NCI-H1092 treated with DMSO at 0.1 percent for 48 hours (cell line): ENCODE measurements at regions not wholly inside any gene's neighbourhood (a gene's known extent, or its start where the extent isn't known, plus 50 kb on each side); places are given as distances from the start of the nearest gene placed in this dataset.

ENCODE experiments used
- DNase-seq: peaks from one replicate; lab custom pipeline; 2025; lab: John Stamatoyannopoulos, UW

GRCh38 chr6:19410481-19410880 is 426.7 kb upstream of the ID4 start:
- DNase-seq: no peak

- DNase-seq: no peak
Observed at GRCh38 chr6:19413323-19413722, 423.8 kb upstream of the ID4 start.

- no peak for DNase-seq
Observed at GRCh38 chr6:19415605-19416326, 421.4 kb upstream of the ID4 start.

- no peak for DNase-seq
Observed at GRCh38 chr6:19416811-19417210, 420.4 kb upstream of the ID4 start.

GRCh38 chr6:19417713-19418112 is 419.5 kb upstream of the ID4 start:
- no peak for DNase-seq

- DNase-seq: no peak
Observed at GRCh38 chr6:19424853-19425252, 412.3 kb upstream of the ID4 start.

GRCh38 chr6:19427548-19427947 is 409.6 kb upstream of the ID4 start:
- no peak for DNase-seq

- DNase-seq: peak; percentile 9
Observed at GRCh38 chr6:19432966-19433498, 404.1 kb upstream of the ID4 start.

- no peak for DNase-seq
Observed at GRCh38 chr6:19434065-19434464, 403.1 kb upstream of the ID4 start.

GRCh38 chr6:19435755-19436154 is 401.4 kb upstream of the ID4 start:
- no peak for DNase-seq

GRCh38 chr6:19438566-19439353 is 398.4 kb upstream of the ID4 start:
- DNase-seq: no peak

- DNase-seq: no peak
Observed at GRCh38 chr6:19440531-19440930, 396.6 kb upstream of the ID4 start.

GRCh38 chr6:19443411-19443810 is 393.8 kb upstream of the ID4 start:
- DNase-seq: no peak

GRCh38 chr6:19444041-19444440 is 393.1 kb upstream of the ID4 start:
- DNase-seq: no peak

GRCh38 chr6:19444481-19444880 is 392.7 kb upstream of the ID4 start:
- no peak for DNase-seq

- DNase-seq: no peak
Observed at GRCh38 chr6:19446570-19446969, 390.6 kb upstream of the ID4 start.

GRCh38 chr6:19450651-19451050 is 386.5 kb upstream of the ID4 start:
- DNase-seq: no peak

GRCh38 chr6:19452495-19452894 is 384.7 kb upstream of the ID4 start:
- no peak for DNase-seq

GRCh38 chr6:19454001-19454720 is 383.0 kb upstream of the ID4 start:
- no peak for DNase-seq

GRCh38 chr6:19454721-19455392 is 382.3 kb upstream of the ID4 start:
- no peak for DNase-seq

GRCh38 chr6:19463250-19463649 is 373.9 kb upstream of the ID4 start:
- DNase-seq: no peak

GRCh38 chr6:19463925-19464324 is 373.2 kb upstream of the ID4 start:
- DNase-seq: no peak
